Midbrain (tissue), 1 donor: ENCODE measurements at regions not wholly inside any gene's neighbourhood (a gene's known extent, or its start where the extent isn't known, plus 50 kb on each side); places are given as distances from the start of the nearest gene placed in this dataset.
"Not testable (repeated sequence)": the region's sequence is repeated elsewhere in the genome, so short reads cannot be mapped to it uniquely, and the experiment has no call there.

Source experiments
- DNase-seq: peaks from one replicate; lab custom pipeline; 2025; lab: John Stamatoyannopoulos, UW

GRCh38 chr2:195359043-195359735, 297.8 kb upstream of the SLC39A10 start:
- DNase-seq, result no peak

- DNase-seq, result no peak
These were observed 300.0 kb upstream of the SLC39A10 start for GRCh38 chr2:195356920-195357440.

- no peak for DNase-seq
These were observed 301.0 kb upstream of the SLC39A10 start for GRCh38 chr2:195356026-195356425.

GRCh38 chr2:195352581-195352980, 304.4 kb upstream of the SLC39A10 start:
- DNase-seq, result no peak

GRCh38 chr2:195343942-195344530, 313.0 kb upstream of the SLC39A10 start:
- no peak for DNase-seq

- DNase-seq, result no peak
These were observed 313.5 kb upstream of the SLC39A10 start for GRCh38 chr2:195343540-195343939.

- no peak for DNase-seq
These were observed 315.0 kb upstream of the SLC39A10 start for GRCh38 chr2:195342061-195342460.

GRCh38 chr2:195338856-195339255, 318.2 kb upstream of the SLC39A10 start:
- no peak for DNase-seq

- no peak for DNase-seq
These were observed 319.4 kb upstream of the SLC39A10 start for GRCh38 chr2:195337597-195337996.

GRCh38 chr2:195333869-195334268, 323.2 kb upstream of the SLC39A10 start:
- no peak for DNase-seq

GRCh38 chr2:195331966-195332365, 325.1 kb upstream of the SLC39A10 start:
- DNase-seq, result no peak

- no peak for DNase-seq
These were observed 325.9 kb upstream of the SLC39A10 start for GRCh38 chr2:195331129-195331528.

- DNase-seq, result no peak
These were observed 326.5 kb upstream of the SLC39A10 start for GRCh38 chr2:195330513-195330956.

- DNase-seq, result not testable (repeated sequence)
These were observed 327.2 kb upstream of the SLC39A10 start for GRCh38 chr2:195329784-195330183.

- no peak for DNase-seq
These were observed 330.5 kb upstream of the SLC39A10 start for GRCh38 chr2:195326537-195326936.

- no peak for DNase-seq
These were observed 334.7 kb upstream of the SLC39A10 start for GRCh38 chr2:195322324-195322723.

- no peak for DNase-seq
These were observed 336.5 kb upstream of the SLC39A10 start for GRCh38 chr2:195320413-195320973.

- no peak for DNase-seq
These were observed 337.2 kb upstream of the SLC39A10 start for GRCh38 chr2:195319548-195320412.

GRCh38 chr2:195319112-195319460, 337.9 kb upstream of the SLC39A10 start:
- DNase-seq, result no peak

- DNase-seq, result peak; percentile 44
These were observed 338.4 kb upstream of the SLC39A10 start for GRCh38 chr2:195318440-195319111.

GRCh38 chr2:195317550-195317949, 339.5 kb upstream of the SLC39A10 start:
- no peak for DNase-seq

- DNase-seq, result no peak
These were observed 340.5 kb upstream of the SLC39A10 start for GRCh38 chr2:195316486-195316885.
